Upper lobe of left lung (tissue), 4 donors: ENCODE measurements at regions not wholly inside any gene's neighbourhood (a gene's known extent, or its start where the extent isn't known, plus 50 kb on each side); places are given as distances from the start of the nearest gene placed in this dataset.

ENCODE experiments used
- CTCF ChIP-seq, 6 experiments: fragments of 450-650 bp in 4 of 6; fragments of 200-600 bp in 2 of 6; sonication (generic) in 2 of 6; IDR thresholded peaks; one replicate each; pipeline ENCODE4 v1.5.1; 2016 to 2019; ENCODE audit warnings: antibody characterized with exemption in 6 of 6
- POLR2A ChIP-seq, 4 donors: fragments of 450-650 bp; IDR thresholded peaks; one replicate each; pipeline ENCODE4 v1.5.1; 2016 to 2017; ENCODE audit warnings: antibody characterized with exemption in 4 of 4, mild to moderate bottlenecking in 2 of 4
- POLR2AphosphoS5 ChIP-seq, 2 donors: sonication (generic); formaldehyde crosslinking; IDR thresholded peaks; one replicate each; pipeline ENCODE4 v1.5.1; 2017; ENCODE audit warnings: antibody characterized with exemption in 2 of 2

- TF ChIP-seq CTCF (IDR thresholded peaks at IDR 0.05) (no peak), POLR2A (IDR thresholded peaks at IDR 0.05) (no peak), POLR2AphosphoS5 (IDR thresholded peaks at IDR 0.05) (no peak)
Observed at GRCh38 chr3:56983427-56983826, 77.0 kb upstream of the SPATA12 start.
